ENCODE measurements at regions not wholly inside any gene's neighbourhood (a gene's known extent, or its start where the extent isn't known, plus 50 kb on each side); places are given as distances from the start of the nearest gene placed in this dataset.
"Not testable (repeated sequence)": the region's sequence is repeated elsewhere in the genome, so short reads cannot be mapped to it uniquely, and the experiment has no call there.

GRCh38 chr5:176113673-176114335, 124.4 kb upstream of the SIMC1 start:
- not testable (repeated sequence) for H3K9me3 ChIP-seq (ENCODE audit: control insufficient read depth in 3 of 3, low read length in 3 of 3); H3K9ac ChIP-seq (ENCODE audit: low read depth in 1 of 3, low read length in 3 of 3); H3K27me3 ChIP-seq (ENCODE audit: control insufficient read depth in 3 of 3, insufficient read depth in 3 of 3, low read length in 3 of 3); H3K27ac ChIP-seq (ENCODE audit: low read depth, low read length); H3K4me1 ChIP-seq (ENCODE audit: control insufficient read depth in 3 of 3, insufficient read depth in 3 of 3, low read length in 3 of 3); H3K36me3 ChIP-seq (ENCODE audit: control insufficient read depth in 3 of 3, insufficient read depth in 3 of 3, low read length in 3 of 3); H3K4me3 ChIP-seq (ENCODE audit: low read length in 3 of 3)

DNA sequence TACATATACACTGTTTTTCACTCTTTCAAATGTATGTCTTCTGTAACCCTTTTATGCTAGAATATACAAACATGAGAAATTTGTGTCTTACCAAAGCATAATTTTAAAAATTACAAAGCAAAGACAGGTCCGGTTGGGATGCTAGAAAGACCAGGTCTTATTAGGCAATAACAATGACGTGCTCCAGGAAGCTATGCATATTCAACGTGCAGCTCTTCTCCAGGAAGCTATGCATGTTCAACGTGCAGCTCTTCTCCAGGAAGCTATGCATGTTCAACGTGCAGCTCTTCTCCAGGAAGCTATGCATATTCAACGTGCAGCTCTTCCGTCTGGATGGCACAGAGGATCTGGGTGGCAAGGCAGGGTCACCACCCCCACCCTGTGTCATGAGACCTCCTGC, 123.4 kb upstream of the SIMC1 start:
- not testable (repeated sequence) for H3K4me1 ChIP-seq (ENCODE audit: control insufficient read depth in 3 of 3, insufficient read depth in 3 of 3, low read length in 3 of 3); H3K9ac ChIP-seq (ENCODE audit: low read depth in 1 of 3, low read length in 3 of 3); H3K4me3 ChIP-seq (ENCODE audit: low read length in 3 of 3); H3K36me3 ChIP-seq (ENCODE audit: control insufficient read depth in 3 of 3, insufficient read depth in 3 of 3, low read length in 3 of 3); H3K9me3 ChIP-seq (ENCODE audit: control insufficient read depth in 3 of 3, low read length in 3 of 3); H3K27me3 ChIP-seq (ENCODE audit: control insufficient read depth in 3 of 3, insufficient read depth in 3 of 3, low read length in 3 of 3); H3K27ac ChIP-seq (ENCODE audit: low read depth, low read length)

DNA sequence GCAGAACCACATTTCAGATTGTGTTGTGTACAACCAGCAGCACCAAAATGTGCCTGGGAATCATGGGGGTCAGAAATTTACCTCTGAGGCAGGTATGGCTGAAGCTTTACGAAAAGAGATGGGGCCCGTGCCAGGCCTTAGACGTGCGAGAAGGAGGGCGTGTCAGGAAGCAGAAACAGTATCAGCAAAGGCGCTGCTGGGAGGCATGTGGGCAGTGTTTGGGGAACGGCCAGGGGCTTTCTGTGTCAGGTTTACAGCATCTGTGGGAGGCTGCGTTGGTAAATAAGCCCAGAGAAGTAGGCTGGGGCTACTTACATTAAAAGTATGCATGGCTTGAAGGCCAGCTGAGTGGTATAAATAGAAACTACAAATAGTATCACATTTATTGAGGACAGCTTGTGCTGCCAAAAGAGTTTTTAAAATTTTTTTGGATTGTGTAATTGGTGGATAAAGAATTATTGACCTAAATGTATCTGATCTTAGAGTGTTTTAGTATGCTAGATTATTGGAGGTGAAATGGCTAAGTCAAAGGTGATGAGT, 120.5 kb upstream of the SIMC1 start:
- not testable (repeated sequence) for H3K9ac ChIP-seq (ENCODE audit: low read depth in 1 of 3, low read length in 3 of 3); H3K4me1 ChIP-seq (ENCODE audit: control insufficient read depth in 3 of 3, insufficient read depth in 3 of 3, low read length in 3 of 3); H3K27ac ChIP-seq (ENCODE audit: low read depth, low read length); H3K36me3 ChIP-seq (ENCODE audit: control insufficient read depth in 3 of 3, insufficient read depth in 3 of 3, low read length in 3 of 3); H3K27me3 ChIP-seq (ENCODE audit: control insufficient read depth in 3 of 3, insufficient read depth in 3 of 3, low read length in 3 of 3); H3K4me3 ChIP-seq (ENCODE audit: low read length in 3 of 3); H3K9me3 ChIP-seq (ENCODE audit: control insufficient read depth in 3 of 3, low read length in 3 of 3)

DNA sequence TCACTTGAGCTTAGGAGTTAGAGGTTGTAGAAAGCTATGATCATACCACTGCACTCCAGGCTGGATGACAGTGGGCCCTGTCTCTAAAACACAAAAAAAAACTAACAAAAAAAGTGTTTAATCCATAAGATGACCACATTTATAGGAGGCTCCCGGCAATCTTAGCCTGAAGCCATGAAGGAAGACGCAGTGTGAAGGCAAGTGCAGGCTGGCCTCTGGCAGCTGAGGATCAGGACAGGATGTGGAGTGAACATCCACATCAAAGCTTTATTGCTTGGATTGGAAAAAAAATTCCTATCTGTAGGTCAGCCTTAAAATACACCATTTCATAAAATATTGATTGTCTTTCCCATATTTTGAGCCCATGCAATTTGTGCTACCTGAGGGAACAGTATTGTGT, 115.9 kb upstream of the SIMC1 start:
- H3K9me3 ChIP-seq (ENCODE audit: control insufficient read depth in 3 of 3, low read length in 3 of 3); H3K27ac ChIP-seq (ENCODE audit: low read depth, low read length); H3K4me3 ChIP-seq (ENCODE audit: low read length in 3 of 3); H3K36me3 ChIP-seq (ENCODE audit: control insufficient read depth in 3 of 3, insufficient read depth in 3 of 3, low read length in 3 of 3); H3K9ac ChIP-seq (ENCODE audit: low read depth in 1 of 3, low read length in 3 of 3); H3K27me3 ChIP-seq (ENCODE audit: control insufficient read depth in 3 of 3, insufficient read depth in 3 of 3, low read length in 3 of 3); H3K4me1 ChIP-seq (ENCODE audit: control insufficient read depth in 3 of 3, insufficient read depth in 3 of 3, low read length in 3 of 3): not testable (repeated sequence)

- H3K27ac ChIP-seq (ENCODE audit: low read depth, low read length); H3K36me3 ChIP-seq (ENCODE audit: control insufficient read depth in 3 of 3, insufficient read depth in 3 of 3, low read length in 3 of 3); H3K27me3 ChIP-seq (ENCODE audit: control insufficient read depth in 3 of 3, insufficient read depth in 3 of 3, low read length in 3 of 3); H3K4me3 ChIP-seq (ENCODE audit: low read length in 3 of 3); H3K9ac ChIP-seq (ENCODE audit: low read depth in 1 of 3, low read length in 3 of 3); H3K9me3 ChIP-seq (ENCODE audit: control insufficient read depth in 3 of 3, low read length in 3 of 3); H3K4me1 ChIP-seq (ENCODE audit: control insufficient read depth in 3 of 3, insufficient read depth in 3 of 3, low read length in 3 of 3): not testable (repeated sequence)
These were observed 114.1 kb upstream of the SIMC1 start for GRCh38 chr5:176124120-176124519.

DNA sequence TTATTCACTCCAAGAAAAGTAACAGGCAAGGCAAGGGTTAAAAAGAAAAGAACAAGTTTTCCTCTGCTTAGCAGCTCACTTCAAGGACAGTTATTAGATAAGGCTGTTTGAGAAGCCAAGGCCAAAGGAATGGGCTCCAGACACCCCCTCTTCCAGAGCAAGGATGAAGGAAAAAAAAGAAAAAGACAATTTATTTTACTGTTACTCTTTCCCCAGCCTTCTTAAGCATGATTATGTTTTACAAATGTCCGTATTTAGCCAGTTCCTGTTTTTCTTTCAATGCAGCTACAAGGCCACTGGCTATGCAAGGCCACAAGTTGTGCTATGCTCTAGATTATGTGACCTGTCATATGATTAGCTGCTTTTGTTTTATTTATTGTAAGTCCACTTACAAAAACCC, 106.5 kb upstream of the SIMC1 start:
- peaks cover 0 to 3% (median 2%) of the 10 kb centered on the region in 3 donors for H3K4me1 ChIP-seq (ENCODE audit: control insufficient read depth in 3 of 3, insufficient read depth in 3 of 3, low read length in 3 of 3)
- peaks cover 23 to 34% (median 29%) of the 10 kb centered on the region in 3 donors for H3K27me3 ChIP-seq (ENCODE audit: control insufficient read depth in 3 of 3, insufficient read depth in 3 of 3, low read length in 3 of 3)
- H3K27ac ChIP-seq (ENCODE audit: low read depth, low read length) = no peak overlapping the region
- no peaks in the 10 kb centered on the region for H3K36me3 ChIP-seq (ENCODE audit: control insufficient read depth in 3 of 3, insufficient read depth in 3 of 3, low read length in 3 of 3)
- no peak overlapping the region for H3K4me3 ChIP-seq (ENCODE audit: low read length in 3 of 3)
- no peak overlapping the region for H3K9ac ChIP-seq (ENCODE audit: low read depth in 1 of 3, low read length in 3 of 3)
- no peaks in the 10 kb centered on the region for H3K9me3 ChIP-seq (ENCODE audit: control insufficient read depth in 3 of 3, low read length in 3 of 3)

- Histone ChIP-seq H3K9me3 (ENCODE audit: control insufficient read depth in 3 of 3, low read length in 3 of 3) (no peaks in the 10 kb centered on the region), H3K27me3 (ENCODE audit: control insufficient read depth in 3 of 3, insufficient read depth in 3 of 3, low read length in 3 of 3) (peaks cover 23 to 34% (median 29%) of the 10 kb centered on the region in 3 donors), H3K36me3 (ENCODE audit: control insufficient read depth in 3 of 3, insufficient read depth in 3 of 3, low read length in 3 of 3) (no peaks in the 10 kb centered on the region), H3K27ac (ENCODE audit: low read depth, low read length) (no peak overlapping the region), H3K4me1 (ENCODE audit: control insufficient read depth in 3 of 3, insufficient read depth in 3 of 3, low read length in 3 of 3) (peaks cover 0 to 3% (median 2%) of the 10 kb centered on the region in 3 donors), H3K9ac (ENCODE audit: low read depth in 1 of 3, low read length in 3 of 3) (no peak overlapping the region), H3K4me3 (ENCODE audit: low read length in 3 of 3) (no peak overlapping the region)
These were observed 105.5 kb upstream of the SIMC1 start for GRCh38 chr5:176132471-176133288.

- Histone ChIP-seq H3K9ac (ENCODE audit: low read depth in 1 of 3, low read length in 3 of 3) (no peak overlapping the region), H3K4me3 (ENCODE audit: low read length in 3 of 3) (no peak overlapping the region), H3K27me3 (ENCODE audit: control insufficient read depth in 3 of 3, insufficient read depth in 3 of 3, low read length in 3 of 3) (peaks cover 23 to 34% (median 29%) of the 10 kb centered on the region in 3 donors), H3K4me1 (ENCODE audit: control insufficient read depth in 3 of 3, insufficient read depth in 3 of 3, low read length in 3 of 3) (peaks cover 0 to 3% (median 2%) of the 10 kb centered on the region in 3 donors), H3K36me3 (ENCODE audit: control insufficient read depth in 3 of 3, insufficient read depth in 3 of 3, low read length in 3 of 3) (no peaks in the 10 kb centered on the region), H3K27ac (ENCODE audit: low read depth, low read length) (no peak overlapping the region), H3K9me3 (ENCODE audit: control insufficient read depth in 3 of 3, low read length in 3 of 3) (no peaks in the 10 kb centered on the region)
These were observed 104.8 kb upstream of the SIMC1 start for GRCh38 chr5:176133289-176133870.

DNA sequence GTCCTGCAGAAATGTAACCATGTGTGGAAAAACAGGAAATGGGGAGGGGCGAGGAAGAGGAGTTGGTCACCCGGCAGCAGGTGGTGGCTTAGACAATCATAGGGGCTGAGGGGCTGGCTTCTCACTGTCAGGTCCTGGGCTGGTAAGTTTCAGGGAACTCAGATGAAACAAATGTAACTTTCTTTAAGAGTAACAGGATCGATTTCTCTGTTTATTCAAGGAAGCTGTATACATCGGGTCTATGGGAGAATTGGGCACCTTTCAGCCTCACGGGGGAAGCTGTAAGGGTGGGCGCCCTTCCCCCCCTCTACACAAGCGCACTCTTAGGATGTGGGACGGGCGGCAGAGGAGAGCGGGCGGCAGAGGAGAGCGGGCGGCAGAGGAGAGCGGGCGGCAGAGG, 104.3 kb upstream of the SIMC1 start:
- H3K9ac ChIP-seq (ENCODE audit: low read depth in 1 of 3, low read length in 3 of 3) = no peak overlapping the region
- peaks cover 0 to 3% (median 2%) of the 10 kb centered on the region in 3 donors for H3K4me1 ChIP-seq (ENCODE audit: control insufficient read depth in 3 of 3, insufficient read depth in 3 of 3, low read length in 3 of 3)
- H3K27me3 ChIP-seq (ENCODE audit: control insufficient read depth in 3 of 3, insufficient read depth in 3 of 3, low read length in 3 of 3) = peaks cover 23 to 34% (median 29%) of the 10 kb centered on the region in 3 donors
- H3K9me3 ChIP-seq (ENCODE audit: control insufficient read depth in 3 of 3, low read length in 3 of 3) = no peaks in the 10 kb centered on the region
- no peak overlapping the region for H3K4me3 ChIP-seq (ENCODE audit: low read length in 3 of 3)
- H3K27ac ChIP-seq (ENCODE audit: low read depth, low read length) = no peak overlapping the region
- no peaks in the 10 kb centered on the region for H3K36me3 ChIP-seq (ENCODE audit: control insufficient read depth in 3 of 3, insufficient read depth in 3 of 3, low read length in 3 of 3)

Data from skeletal muscle tissue (tissue), 3 donors.